AG09309 (cell line): ENCODE measurements at regions not wholly inside any gene's neighbourhood (a gene's known extent, or its start where the extent isn't known, plus 50 kb on each side); places are given as distances from the start of the nearest gene placed in this dataset.

ENCODE experiments used
- DNase-seq: peaks from one replicate; pipeline ENCODE4 v3.0.0-alpha.2; 2010; ENCODE audit warnings: low read depth
- H3K4me3 ChIP-seq: 2 replicates; pipeline ENCODE4 v1.5.1; 2011; ENCODE audit warnings: mild to moderate bottlenecking, low read depth, low read length, moderate library complexity; ENCODE audit not compliant: control insufficient read depth
- TF ChIP-seq, protein P1 (sequence below): IDR thresholded peaks from 2 replicates; pipeline ENCODE4 v1.5.1; 2011; ENCODE audit warnings: mild to moderate bottlenecking, low read depth, low read length, inconsistent platforms; ENCODE audit not compliant: insufficient read depth, control insufficient read depth; ENCODE audit errors: missing control alignments

DNA sequence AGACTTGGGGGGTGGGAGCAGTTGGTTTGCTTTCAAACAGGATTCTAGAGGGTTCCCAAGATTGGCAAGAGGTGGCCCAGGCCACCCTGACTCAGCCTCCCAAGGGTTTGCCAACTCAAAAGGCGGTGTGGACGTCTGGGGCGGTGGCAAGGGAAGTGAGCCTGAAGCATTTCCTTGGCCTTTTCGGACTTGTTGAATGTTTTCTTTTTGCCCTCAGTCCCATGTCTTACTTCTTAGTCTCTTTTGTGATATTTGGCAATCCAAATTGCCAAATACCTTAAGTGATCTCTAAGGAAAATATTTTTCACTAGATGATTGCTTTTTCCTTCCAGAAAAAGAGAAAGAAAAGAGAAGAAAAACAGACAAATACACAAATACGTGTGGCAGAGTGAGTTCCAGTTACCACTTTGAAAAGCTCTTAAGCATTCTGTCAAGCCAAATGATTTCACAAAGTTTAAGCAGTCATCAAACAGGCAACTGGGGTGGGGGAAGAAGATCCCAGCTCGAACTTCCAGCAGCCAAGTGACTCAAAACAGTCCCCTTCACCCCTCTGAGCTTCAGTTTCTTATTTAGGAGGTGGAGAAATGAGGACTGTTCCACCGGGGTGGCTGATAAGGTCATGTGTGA is 374.6 kb upstream of the USP24 start:
- TF ChIP-seq, protein P1, sequence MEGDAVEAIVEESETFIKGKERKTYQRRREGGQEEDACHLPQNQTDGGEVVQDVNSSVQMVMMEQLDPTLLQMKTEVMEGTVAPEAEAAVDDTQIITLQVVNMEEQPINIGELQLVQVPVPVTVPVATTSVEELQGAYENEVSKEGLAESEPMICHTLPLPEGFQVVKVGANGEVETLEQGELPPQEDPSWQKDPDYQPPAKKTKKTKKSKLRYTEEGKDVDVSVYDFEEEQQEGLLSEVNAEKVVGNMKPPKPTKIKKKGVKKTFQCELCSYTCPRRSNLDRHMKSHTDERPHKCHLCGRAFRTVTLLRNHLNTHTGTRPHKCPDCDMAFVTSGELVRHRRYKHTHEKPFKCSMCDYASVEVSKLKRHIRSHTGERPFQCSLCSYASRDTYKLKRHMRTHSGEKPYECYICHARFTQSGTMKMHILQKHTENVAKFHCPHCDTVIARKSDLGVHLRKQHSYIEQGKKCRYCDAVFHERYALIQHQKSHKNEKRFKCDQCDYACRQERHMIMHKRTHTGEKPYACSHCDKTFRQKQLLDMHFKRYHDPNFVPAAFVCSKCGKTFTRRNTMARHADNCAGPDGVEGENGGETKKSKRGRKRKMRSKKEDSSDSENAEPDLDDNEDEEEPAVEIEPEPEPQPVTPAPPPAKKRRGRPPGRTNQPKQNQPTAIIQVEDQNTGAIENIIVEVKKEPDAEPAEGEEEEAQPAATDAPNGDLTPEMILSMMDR, result no peak
- no peak overlapping the region for H3K4me3 ChIP-seq
- peak; percentile 33 for DNase-seq

GRCh38 chr1:55588309-55588708 is 373.1 kb upstream of the USP24 start:
- TF ChIP-seq, protein P1, result no peak
- no peak overlapping the region for H3K4me3 ChIP-seq
- DNase-seq, result no peak

- DNase-seq, result no peak
- TF ChIP-seq, protein P1, result no peak
- no peak overlapping the region for H3K4me3 ChIP-seq
These were observed 371.6 kb upstream of the USP24 start for GRCh38 chr1:55586771-55587170.

- TF ChIP-seq, protein P1, result no peak
- H3K4me3 ChIP-seq, result no peak overlapping the region
- no peak for DNase-seq
These were observed 370.2 kb upstream of the USP24 start for GRCh38 chr1:55585402-55585792.

GRCh38 chr1:55584526-55585401 is 369.6 kb upstream of the USP24 start:
- H3K4me3 ChIP-seq, result no peak overlapping the region
- peak; percentile 16 for DNase-seq
- TF ChIP-seq, protein P1, result peak; percentile 24

- no peak overlapping the region for H3K4me3 ChIP-seq
- TF ChIP-seq, protein P1, result no peak
- DNase-seq, result no peak
These were observed 366.9 kb upstream of the USP24 start for GRCh38 chr1:55582084-55582483.
